ENCODE measurements at regions not wholly inside any gene's neighbourhood (a gene's known extent, or its start where the extent isn't known, plus 50 kb on each side); places are given as distances from the start of the nearest gene placed in this dataset.

DNA sequence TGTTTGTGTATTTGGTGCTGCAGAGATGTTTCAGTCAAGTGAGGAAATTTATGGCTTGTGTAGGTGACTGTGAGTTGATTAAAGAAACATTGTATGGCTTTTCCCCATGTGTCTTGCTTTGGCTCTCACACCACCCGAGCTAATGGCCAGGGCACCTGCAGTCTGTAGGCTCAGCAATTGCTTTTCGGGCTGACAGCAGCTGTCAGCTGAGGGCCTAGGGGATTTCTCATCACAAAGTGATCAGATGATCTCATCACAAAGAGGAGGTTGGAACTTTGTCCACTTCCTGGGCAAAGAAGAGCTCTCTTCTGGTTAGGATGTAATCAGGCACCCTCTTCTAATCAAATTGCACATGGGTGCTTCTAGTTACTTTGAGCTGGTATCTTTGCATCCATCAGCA lies 632.2 kb downstream of the SLC4A3 start:
- Histone ChIP-seq H3K4me1 (no peaks in the 10 kb centered on the region), H3K27me3 (ENCODE audit: low read depth) (no peaks in the 10 kb centered on the region), H3K27ac (replicated peaks) (no peak overlapping the region), H3K9me3 (replicated peaks) (peaks cover 4% of the 10 kb centered on the region), H3K4me3 (no peak overlapping the region), H3K36me3 (no peaks in the 10 kb centered on the region)
- DNase-seq = no peak
- TF ChIP-seq CTCF (IDR thresholded peaks at IDR 0.05; ENCODE audit: borderline replicate concordance) = no peak
- intact Hi-C loops (cut with micrococcal nuclease) = no loop called here

- no peaks in the 10 kb centered on the region for H3K27me3 ChIP-seq (ENCODE audit: low read depth)
- H3K36me3 ChIP-seq = no peaks in the 10 kb centered on the region
- H3K4me1 ChIP-seq = no peaks in the 10 kb centered on the region
- TF ChIP-seq CTCF (IDR thresholded peaks at IDR 0.05; ENCODE audit: borderline replicate concordance) = no peak
- intact Hi-C loops (cut with micrococcal nuclease) = no loop called here
- DNase-seq = no peak
- H3K9me3 ChIP-seq (replicated peaks) = no peaks in the 10 kb centered on the region
- H3K4me3 ChIP-seq = no peak overlapping the region
- H3K27ac ChIP-seq (replicated peaks) = no peak overlapping the region
Observed at GRCh38 chr2:220263300-220263699, 635.9 kb downstream of the SLC4A3 start.

DNA sequence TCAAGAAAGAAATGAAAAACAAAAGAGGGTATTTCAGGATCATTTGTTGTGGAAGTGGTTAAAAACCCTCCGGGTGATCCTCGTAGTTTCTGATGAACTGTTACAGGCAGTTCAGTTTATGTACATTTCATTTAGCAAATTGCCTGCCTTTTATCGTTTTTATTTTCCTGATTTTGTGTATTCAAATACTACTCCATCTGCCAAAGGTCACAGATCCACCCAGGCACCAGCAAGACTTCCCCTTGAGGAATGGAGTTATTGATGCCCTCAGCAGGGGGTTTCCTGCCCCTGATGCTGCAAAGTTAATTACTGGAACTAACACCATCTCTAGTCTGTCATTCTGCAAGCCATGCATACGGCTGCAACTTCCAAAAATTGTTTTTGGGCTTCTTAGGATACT lies 641.9 kb downstream of the SLC4A3 start:
- Histone ChIP-seq H3K27ac (replicated peaks) (no peak overlapping the region), H3K9me3 (replicated peaks) (no peaks in the 10 kb centered on the region), H3K4me3 (no peak overlapping the region), H3K27me3 (ENCODE audit: low read depth) (no peaks in the 10 kb centered on the region), H3K36me3 (no peaks in the 10 kb centered on the region), H3K4me1 (no peaks in the 10 kb centered on the region)
- TF ChIP-seq CTCF (IDR thresholded peaks at IDR 0.05; ENCODE audit: borderline replicate concordance) = no peak
- DNase-seq = no peak
- intact Hi-C loops (cut with micrococcal nuclease) = no loop called here

DNA sequence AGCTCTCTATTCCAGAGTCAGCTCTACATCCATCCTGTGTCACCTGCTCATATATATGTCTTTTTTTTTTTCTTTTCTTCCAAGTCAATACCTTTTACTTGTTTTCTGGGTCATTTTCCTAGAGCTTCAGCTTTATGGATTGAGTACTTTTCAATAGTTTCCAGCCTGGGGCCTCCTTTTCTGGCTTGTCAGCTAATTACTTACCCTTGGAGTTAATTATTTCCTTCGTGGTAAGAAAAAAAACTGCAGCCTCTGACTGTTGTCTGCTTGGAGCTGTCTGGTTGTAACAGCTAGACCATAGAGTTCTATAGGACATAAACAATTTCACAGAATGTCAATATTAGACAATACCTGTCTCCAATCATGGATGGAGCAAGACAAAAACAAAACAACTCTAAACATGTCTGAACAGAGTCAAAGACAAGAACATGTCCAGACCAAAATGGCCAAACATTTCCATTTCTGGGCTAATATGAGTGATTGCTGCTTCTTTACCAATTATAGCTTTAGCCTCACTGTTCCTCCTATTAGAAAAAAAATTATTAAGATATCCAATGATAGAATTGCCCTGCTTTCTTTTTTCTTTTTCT lies 643.1 kb downstream of the SLC4A3 start:
- H3K4me3 ChIP-seq = no peak overlapping the region
- no peaks in the 10 kb centered on the region for H3K36me3 ChIP-seq
- no peak for TF ChIP-seq CTCF (IDR thresholded peaks at IDR 0.05; ENCODE audit: borderline replicate concordance)
- no peaks in the 10 kb centered on the region for H3K9me3 ChIP-seq (replicated peaks)
- H3K27me3 ChIP-seq (ENCODE audit: low read depth) = no peaks in the 10 kb centered on the region
- no peaks in the 10 kb centered on the region for H3K4me1 ChIP-seq
- DNase-seq = no peak
- intact Hi-C loops (cut with micrococcal nuclease) = no loop called here
- no peak overlapping the region for H3K27ac ChIP-seq (replicated peaks)

DNA sequence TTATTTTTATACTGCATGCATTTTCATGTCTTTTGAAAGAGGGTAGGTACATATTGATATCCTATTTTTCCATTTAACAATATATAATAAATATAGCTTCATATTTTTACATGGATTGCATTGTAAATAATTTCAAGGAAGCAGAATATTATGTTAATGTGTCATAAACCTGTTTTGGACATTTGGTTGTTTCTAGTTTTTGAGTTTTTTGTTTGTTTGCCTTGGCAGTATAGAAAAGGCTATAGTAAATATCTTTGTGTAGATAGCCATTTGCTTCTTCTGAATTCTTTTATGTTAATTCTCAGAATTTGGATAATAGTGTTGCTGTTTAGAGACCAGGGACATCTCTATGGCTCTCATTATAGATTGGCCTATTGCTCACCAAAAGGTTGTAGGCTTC lies 645.2 kb downstream of the SLC4A3 start:
- intact Hi-C loops (cut with micrococcal nuclease) = no loop called here
- DNase-seq = no peak
- Histone ChIP-seq H3K27ac (replicated peaks) (no peak overlapping the region), H3K36me3 (no peaks in the 10 kb centered on the region), H3K4me3 (no peak overlapping the region), H3K4me1 (no peaks in the 10 kb centered on the region), H3K27me3 (ENCODE audit: low read depth) (no peaks in the 10 kb centered on the region), H3K9me3 (replicated peaks) (no peaks in the 10 kb centered on the region)
- no peak for TF ChIP-seq CTCF (IDR thresholded peaks at IDR 0.05; ENCODE audit: borderline replicate concordance)
